ENCODE measurements at regions not wholly inside any gene's neighbourhood (a gene's known extent, or its start where the extent isn't known, plus 50 kb on each side); places are given as distances from the start of the nearest gene placed in this dataset.
A peak's percentile ranks its signal among the peaks of the same experiment; 100 is the strongest.

GRCh38 chr13:73171271-73171682 is 112.5 kb downstream of the KLF5 start:
- no peak overlapping the region for H3K4me3 ChIP-seq (ENCODE audit: insufficient read depth, low read depth, low read length)
- H3K27ac Mint-ChIP-seq (ENCODE audit: unreplicated experiment), result no peak overlapping the region
- no peak for TF ChIP-seq EZH2 (IDR thresholded peaks at IDR 0.05; ENCODE audit: insufficient read depth, low read length)
- TF ChIP-seq CTCF (IDR thresholded peaks at IDR 0.05; ENCODE audit: insufficient read depth, low read depth, low read length), result no peak
- no peak overlapping the region for H3K4me3 Mint-ChIP-seq (ENCODE audit: unreplicated experiment)
- H3K9me3 Mint-ChIP-seq (ENCODE audit: unreplicated experiment), result no peaks in the 10 kb centered on the region
- no peaks in the 10 kb centered on the region for H3K36me3 ChIP-seq (ENCODE audit: insufficient read depth, low read length)
- H3K36me3 Mint-ChIP-seq (ENCODE audit: low read depth, unreplicated experiment), result no peaks in the 10 kb centered on the region
- no peak overlapping the region for H2AFZ ChIP-seq (ENCODE audit: low read depth, low read length)
- H3K9ac ChIP-seq (ENCODE audit: low read length), result no peak overlapping the region
- peaks cover 19% of the 10 kb centered on the region for H3K4me1 ChIP-seq (ENCODE audit: insufficient read depth, low read length)
- no peaks in the 10 kb centered on the region for H3K27me3 ChIP-seq (ENCODE audit: insufficient read depth, low read length)
- H3K9me3 ChIP-seq (ENCODE audit: insufficient read depth, low read depth, low read length), result no peaks in the 10 kb centered on the region
- DNase-seq (ENCODE audit: low read depth) (no peak), FAIRE-seq (no peak)
- H3K4me1 Mint-ChIP-seq (ENCODE audit: low read depth, unreplicated experiment), result peaks cover 23% of the 10 kb centered on the region
- no peaks in the 10 kb centered on the region for H4K20me1 ChIP-seq (ENCODE audit: insufficient read depth, low read length)
- H3K4me2 ChIP-seq (ENCODE audit: low read length), result no peak overlapping the region
- H3K27ac ChIP-seq (ENCODE audit: low read depth, low read length), result no peak overlapping the region
- no peaks in the 10 kb centered on the region for H3K79me2 ChIP-seq (ENCODE audit: insufficient read depth, low read length)
- H3K27me3 Mint-ChIP-seq (ENCODE audit: low read depth, unreplicated experiment), result no peaks in the 10 kb centered on the region

- no peaks in the 10 kb centered on the region for H3K9me3 ChIP-seq (ENCODE audit: insufficient read depth, low read depth, low read length)
- Mint-ChIP-seq H3K9me3 (ENCODE audit: unreplicated experiment) (no peaks in the 10 kb centered on the region), H3K27ac (ENCODE audit: unreplicated experiment) (no peak overlapping the region), H3K4me1 (ENCODE audit: low read depth, unreplicated experiment) (peaks cover 25% of the 10 kb centered on the region), H3K27me3 (ENCODE audit: low read depth, unreplicated experiment) (no peaks in the 10 kb centered on the region), H3K4me3 (ENCODE audit: unreplicated experiment) (no peak overlapping the region), H3K36me3 (ENCODE audit: low read depth, unreplicated experiment) (no peaks in the 10 kb centered on the region)
- no peak overlapping the region for H2AFZ ChIP-seq (ENCODE audit: low read depth, low read length)
- H3K9ac ChIP-seq (ENCODE audit: low read length), result no peak overlapping the region
- no peaks in the 10 kb centered on the region for H4K20me1 ChIP-seq (ENCODE audit: insufficient read depth, low read length)
- H3K4me1 ChIP-seq (ENCODE audit: insufficient read depth, low read length), result peaks cover 19% of the 10 kb centered on the region
- H3K27me3 ChIP-seq (ENCODE audit: insufficient read depth, low read length), result no peaks in the 10 kb centered on the region
- no peak overlapping the region for H3K4me2 ChIP-seq (ENCODE audit: low read length)
- FAIRE-seq (no peak), DNase-seq (ENCODE audit: low read depth) (no peak)
- no peaks in the 10 kb centered on the region for H3K79me2 ChIP-seq (ENCODE audit: insufficient read depth, low read length)
- TF ChIP-seq EZH2 (IDR thresholded peaks at IDR 0.05; ENCODE audit: insufficient read depth, low read length) (no peak), CTCF (IDR thresholded peaks at IDR 0.05; ENCODE audit: insufficient read depth, low read depth, low read length) (no peak)
- H3K27ac ChIP-seq (ENCODE audit: low read depth, low read length), result no peak overlapping the region
- no peak overlapping the region for H3K4me3 ChIP-seq (ENCODE audit: insufficient read depth, low read depth, low read length)
- H3K36me3 ChIP-seq (ENCODE audit: insufficient read depth, low read length), result no peaks in the 10 kb centered on the region
Measured at GRCh38 chr13:73169971-73170370, 111.2 kb downstream of the KLF5 start.

- H3K4me3 ChIP-seq (ENCODE audit: insufficient read depth, low read depth, low read length), result no peak overlapping the region
- H2AFZ ChIP-seq (ENCODE audit: low read depth, low read length), result peak overlapping the region; percentile 44
- H3K79me2 ChIP-seq (ENCODE audit: insufficient read depth, low read length), result no peaks in the 10 kb centered on the region
- H3K4me1 Mint-ChIP-seq (ENCODE audit: low read depth, unreplicated experiment), result peaks cover 25% of the 10 kb centered on the region
- H3K27ac Mint-ChIP-seq (ENCODE audit: unreplicated experiment), result peak overlapping the region; percentile 51
- H3K4me1 ChIP-seq (ENCODE audit: insufficient read depth, low read length), result peaks cover 19% of the 10 kb centered on the region
- H3K4me3 Mint-ChIP-seq (ENCODE audit: unreplicated experiment), result no peak overlapping the region
- H3K9ac ChIP-seq (ENCODE audit: low read length), result peak overlapping the region; percentile 71
- H3K36me3 ChIP-seq (ENCODE audit: insufficient read depth, low read length), result no peaks in the 10 kb centered on the region
- no peak for FAIRE-seq
- DNase-seq (ENCODE audit: low read depth), result peak; percentile 80
- no peaks in the 10 kb centered on the region for H3K9me3 ChIP-seq (ENCODE audit: insufficient read depth, low read depth, low read length)
- H3K27me3 Mint-ChIP-seq (ENCODE audit: low read depth, unreplicated experiment), result no peaks in the 10 kb centered on the region
- no peaks in the 10 kb centered on the region for H3K36me3 Mint-ChIP-seq (ENCODE audit: low read depth, unreplicated experiment)
- H3K9me3 Mint-ChIP-seq (ENCODE audit: unreplicated experiment), result no peaks in the 10 kb centered on the region
- TF ChIP-seq CTCF (IDR thresholded peaks at IDR 0.05; ENCODE audit: insufficient read depth, low read depth, low read length) (no peak), EZH2 (IDR thresholded peaks at IDR 0.05; ENCODE audit: insufficient read depth, low read length) (no peak)
- H3K27me3 ChIP-seq (ENCODE audit: insufficient read depth, low read length), result no peaks in the 10 kb centered on the region
- H3K27ac ChIP-seq (ENCODE audit: low read depth, low read length), result peak overlapping the region; percentile 87
- H4K20me1 ChIP-seq (ENCODE audit: insufficient read depth, low read length), result no peaks in the 10 kb centered on the region
- H3K4me2 ChIP-seq (ENCODE audit: low read length), result peak overlapping the region; percentile 65
Measured at GRCh38 chr13:73168953-73169401, 110.2 kb downstream of the KLF5 start.
